GM12878 (cell line): ENCODE measurements at regions not wholly inside any gene's neighbourhood (a gene's known extent, or its start where the extent isn't known, plus 50 kb on each side); places are given as distances from the start of the nearest gene placed in this dataset.

Source experiments
- FOS ChIP-seq: IDR thresholded peaks from 3 replicates; pipeline ENCODE4 v1.6.1; 2011; ENCODE audit warnings: borderline replicate concordance; ENCODE audit not compliant: insufficient read length; ENCODE audit errors: extremely low read depth
- POLR2A ChIP-seq: IDR thresholded peaks from 2 replicates; pipeline ENCODE4 v1.6.1; 2011; ENCODE audit warnings: low read depth, mild to moderate bottlenecking, low read length
- TF ChIP-seq, protein P1 (sequence below), 3 experiments: IDR thresholded peaks in 2 of 3; conservative IDR thresholded peaks in 1 of 3; 2 replicates each; pipeline ENCODE4 v1.5.1; 2011; ENCODE audit warnings: low read depth in 3 of 3, low read length in 3 of 3, mild to moderate bottlenecking in 3 of 3, control low read depth in 2 of 3, moderate library complexity in 2 of 3, inconsistent platforms in 1 of 3, mixed read lengths in 1 of 3; ENCODE audit not compliant: control insufficient read depth in 2 of 3, insufficient read depth in 1 of 3; ENCODE audit errors: extremely low read depth in 1 of 3

DNA sequence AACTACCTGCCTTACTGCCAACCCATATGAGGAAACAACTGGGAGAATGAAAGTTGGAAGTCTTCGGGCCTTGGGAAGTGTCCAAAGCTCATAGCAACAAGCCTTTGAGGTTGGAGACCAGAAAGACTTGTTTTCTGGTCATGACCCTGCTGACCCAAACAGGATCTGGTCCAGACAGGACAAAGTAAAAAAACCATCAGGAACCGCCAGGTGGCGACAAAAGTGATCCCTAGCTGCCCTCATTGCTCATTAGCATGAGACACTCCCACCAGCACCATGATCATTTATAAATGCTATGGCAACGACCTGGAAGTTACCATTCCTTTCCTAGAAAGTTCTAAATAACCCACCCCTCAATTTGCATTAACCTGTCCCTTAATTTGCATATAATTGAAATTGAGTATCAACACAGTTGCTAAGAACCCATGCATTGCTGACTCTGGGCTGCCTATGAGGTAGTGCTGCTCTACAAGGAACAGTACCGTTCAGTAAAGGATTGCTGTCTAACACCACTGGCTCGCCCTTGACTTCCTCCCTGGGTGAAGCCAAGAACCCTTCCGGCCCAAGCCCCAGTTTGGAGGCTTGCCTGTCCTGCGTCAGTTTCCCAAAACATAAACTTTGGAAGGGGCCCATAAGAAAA lies 89.0 kb downstream of the URB2 start:
- TF ChIP-seq FOS (no peak), POLR2A (no peak)
- TF ChIP-seq, protein P1, sequence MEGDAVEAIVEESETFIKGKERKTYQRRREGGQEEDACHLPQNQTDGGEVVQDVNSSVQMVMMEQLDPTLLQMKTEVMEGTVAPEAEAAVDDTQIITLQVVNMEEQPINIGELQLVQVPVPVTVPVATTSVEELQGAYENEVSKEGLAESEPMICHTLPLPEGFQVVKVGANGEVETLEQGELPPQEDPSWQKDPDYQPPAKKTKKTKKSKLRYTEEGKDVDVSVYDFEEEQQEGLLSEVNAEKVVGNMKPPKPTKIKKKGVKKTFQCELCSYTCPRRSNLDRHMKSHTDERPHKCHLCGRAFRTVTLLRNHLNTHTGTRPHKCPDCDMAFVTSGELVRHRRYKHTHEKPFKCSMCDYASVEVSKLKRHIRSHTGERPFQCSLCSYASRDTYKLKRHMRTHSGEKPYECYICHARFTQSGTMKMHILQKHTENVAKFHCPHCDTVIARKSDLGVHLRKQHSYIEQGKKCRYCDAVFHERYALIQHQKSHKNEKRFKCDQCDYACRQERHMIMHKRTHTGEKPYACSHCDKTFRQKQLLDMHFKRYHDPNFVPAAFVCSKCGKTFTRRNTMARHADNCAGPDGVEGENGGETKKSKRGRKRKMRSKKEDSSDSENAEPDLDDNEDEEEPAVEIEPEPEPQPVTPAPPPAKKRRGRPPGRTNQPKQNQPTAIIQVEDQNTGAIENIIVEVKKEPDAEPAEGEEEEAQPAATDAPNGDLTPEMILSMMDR (IDR thresholded peaks at IDR 0.05 in 2 of 3, conservative IDR thresholded peaks at IDR 0.05 in 1 of 3; ENCODE audit: control insufficient read depth in 2 of 3, extremely low read depth in 1 of 3, insufficient read depth in 1 of 3, low read depth in 3 of 3, low read length in 3 of 3): peak; percentile 56 to 68 (median 62)
